ENCODE measurements at regions not wholly inside any gene's neighbourhood (a gene's known extent, or its start where the extent isn't known, plus 50 kb on each side); places are given as distances from the start of the nearest gene placed in this dataset.
"Not testable (repeated sequence)": the region's sequence is repeated elsewhere in the genome, so short reads cannot be mapped to it uniquely, and the experiment has no call there.

DNA sequence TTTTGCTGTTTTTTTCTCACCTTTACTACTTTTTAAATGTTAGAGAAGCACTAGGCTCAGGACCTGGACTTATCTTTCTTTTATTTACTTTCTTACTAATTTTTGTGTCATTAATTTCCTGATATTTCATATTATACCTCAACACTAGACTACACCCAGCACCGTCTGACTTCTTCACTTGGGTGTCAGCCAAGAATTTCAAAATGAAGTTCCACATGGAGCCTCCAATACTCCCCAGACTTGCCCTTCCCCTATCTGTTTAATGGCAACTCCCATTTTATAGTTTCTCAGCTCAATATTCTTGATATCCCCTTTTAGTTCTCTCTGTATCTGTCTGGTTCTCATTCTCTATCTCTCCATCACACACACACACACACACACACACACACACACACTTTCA, 139.3 kb downstream of the USP22 start:
- H3K9me3 ChIP-seq (ENCODE audit: insufficient read depth, low read depth, low read length); H3K36me3 ChIP-seq (ENCODE audit: insufficient read depth, low read depth, low read length); H3K4me1 ChIP-seq (ENCODE audit: insufficient read depth, low read length); H3K9ac ChIP-seq (ENCODE audit: low read depth, low read length); H3K27ac ChIP-seq (ENCODE audit: low read length); H3K27me3 ChIP-seq (ENCODE audit: insufficient read depth, low read length); H3K4me3 ChIP-seq (ENCODE audit: low read length): not testable (repeated sequence)

DNA sequence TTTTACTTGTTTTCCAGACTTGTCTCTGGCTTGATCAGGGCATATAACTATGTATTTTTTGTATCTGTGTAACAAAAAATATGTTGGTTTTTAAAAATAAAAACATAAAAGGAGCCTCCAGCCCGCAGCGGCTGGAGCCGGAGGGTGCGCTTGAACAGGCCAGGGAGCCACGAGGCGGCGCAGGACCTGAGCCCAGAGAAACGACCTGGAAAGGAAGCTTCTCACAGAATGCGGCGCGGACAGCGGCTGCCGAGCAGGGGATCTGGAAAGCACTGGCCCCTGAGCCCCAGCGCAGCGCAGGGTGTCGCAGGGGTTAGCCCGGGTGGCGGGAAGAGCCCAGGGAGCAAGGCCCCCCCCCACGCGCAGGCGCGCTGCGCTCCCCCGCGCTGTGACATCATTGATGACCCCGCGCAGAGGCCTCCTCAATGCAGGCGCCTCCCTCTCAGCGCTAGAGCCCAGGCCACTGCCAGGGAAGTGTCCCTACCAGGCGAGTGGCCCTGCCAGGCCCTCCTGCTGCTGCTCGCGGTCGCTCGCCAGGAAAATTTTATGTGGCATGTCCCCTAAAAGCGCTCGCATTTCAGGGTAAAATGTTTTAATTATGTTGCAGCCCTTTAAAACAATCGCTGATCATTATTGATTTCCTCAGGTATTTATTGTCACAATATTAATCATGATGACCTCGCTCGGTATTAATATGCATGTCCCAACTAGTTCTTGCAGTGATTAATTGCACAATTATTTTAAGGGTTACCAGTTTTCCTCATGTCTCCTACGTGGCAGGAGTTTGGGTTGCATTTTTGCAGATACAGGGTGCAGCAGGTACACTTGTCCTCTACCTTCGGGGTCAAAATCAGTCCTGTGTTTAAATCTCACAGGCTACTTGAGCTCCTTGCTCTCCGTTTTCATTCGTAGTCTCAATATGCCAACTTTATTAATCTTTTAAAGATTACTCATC, 134.2 kb downstream of the USP22 start:
- no peak overlapping the region for H3K27ac ChIP-seq (ENCODE audit: low read length)
- peak overlapping the region; percentile 59; the same call in 1 of the 2 replicates for H3K9ac ChIP-seq (ENCODE audit: low read depth, low read length)

DNA sequence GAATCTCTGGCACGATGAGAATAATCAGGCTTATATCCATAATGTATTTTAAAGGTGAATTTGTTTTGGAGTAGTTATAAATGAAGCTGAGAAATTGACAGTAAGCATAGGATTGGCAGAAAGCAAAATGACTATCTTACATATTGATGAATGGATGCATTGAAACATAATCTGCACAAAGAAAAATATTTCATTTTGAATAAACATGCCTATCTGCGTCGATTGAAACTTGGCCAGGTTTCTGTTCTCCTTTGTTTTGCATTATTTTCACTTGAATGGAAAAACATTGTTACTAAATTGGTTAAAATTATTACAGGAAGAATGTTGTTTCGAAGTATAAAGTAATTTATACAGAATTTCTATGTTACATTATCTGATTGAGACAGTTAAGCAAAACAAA, 128.2 kb downstream of the USP22 start:
- no peaks in the 10 kb centered on the region for H3K9me3 ChIP-seq (ENCODE audit: insufficient read depth, low read depth, low read length)
- no peak overlapping the region for H3K9ac ChIP-seq (ENCODE audit: low read depth, low read length)
- no peak overlapping the region for H3K27ac ChIP-seq (ENCODE audit: low read length)
- no peak overlapping the region for H3K4me3 ChIP-seq (ENCODE audit: low read length)
- no peaks in the 10 kb centered on the region for H3K4me1 ChIP-seq (ENCODE audit: insufficient read depth, low read length)
- H3K27me3 ChIP-seq (ENCODE audit: insufficient read depth, low read length) = no peaks in the 10 kb centered on the region
- no peaks in the 10 kb centered on the region for H3K36me3 ChIP-seq (ENCODE audit: insufficient read depth, low read depth, low read length)

More for the DNA sequence above, 134.2 kb downstream of the USP22 start:
- Histone ChIP-seq H3K9me3 (ENCODE audit: insufficient read depth, low read depth, low read length) (no peaks in the 10 kb centered on the region), H3K36me3 (ENCODE audit: insufficient read depth, low read depth, low read length) (no peaks in the 10 kb centered on the region), H3K4me1 (ENCODE audit: insufficient read depth, low read length) (peaks cover 5% of the 10 kb centered on the region; the same call in 1 of the 2 replicates), H3K27me3 (ENCODE audit: insufficient read depth, low read length) (no peaks in the 10 kb centered on the region), H3K4me3 (ENCODE audit: low read length) (peak overlapping the region; percentile 55)

DNA sequence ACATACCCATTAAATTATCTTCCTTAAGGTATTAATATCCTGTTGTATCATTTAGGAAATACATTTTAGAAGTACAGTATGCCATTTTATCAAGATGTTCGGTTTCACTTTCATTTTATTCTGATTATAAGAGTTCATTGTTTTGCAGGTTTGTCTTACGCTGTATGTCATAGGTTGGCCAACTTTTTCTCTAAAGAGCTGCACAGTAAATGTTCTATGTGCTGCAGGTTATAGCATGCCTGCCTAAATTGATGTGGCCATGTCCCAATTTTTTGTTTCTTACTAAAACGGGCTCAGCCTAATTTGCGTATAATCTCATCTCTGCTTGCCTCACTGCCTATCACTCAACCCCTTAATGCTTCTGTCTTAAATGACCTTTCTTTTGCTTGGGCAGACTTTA, 126.4 kb downstream of the USP22 start:
- Histone ChIP-seq H3K4me3 (ENCODE audit: low read length) (no peak overlapping the region), H3K9me3 (ENCODE audit: insufficient read depth, low read depth, low read length) (no peaks in the 10 kb centered on the region), H3K27ac (ENCODE audit: low read length) (no peak overlapping the region)

DNA sequence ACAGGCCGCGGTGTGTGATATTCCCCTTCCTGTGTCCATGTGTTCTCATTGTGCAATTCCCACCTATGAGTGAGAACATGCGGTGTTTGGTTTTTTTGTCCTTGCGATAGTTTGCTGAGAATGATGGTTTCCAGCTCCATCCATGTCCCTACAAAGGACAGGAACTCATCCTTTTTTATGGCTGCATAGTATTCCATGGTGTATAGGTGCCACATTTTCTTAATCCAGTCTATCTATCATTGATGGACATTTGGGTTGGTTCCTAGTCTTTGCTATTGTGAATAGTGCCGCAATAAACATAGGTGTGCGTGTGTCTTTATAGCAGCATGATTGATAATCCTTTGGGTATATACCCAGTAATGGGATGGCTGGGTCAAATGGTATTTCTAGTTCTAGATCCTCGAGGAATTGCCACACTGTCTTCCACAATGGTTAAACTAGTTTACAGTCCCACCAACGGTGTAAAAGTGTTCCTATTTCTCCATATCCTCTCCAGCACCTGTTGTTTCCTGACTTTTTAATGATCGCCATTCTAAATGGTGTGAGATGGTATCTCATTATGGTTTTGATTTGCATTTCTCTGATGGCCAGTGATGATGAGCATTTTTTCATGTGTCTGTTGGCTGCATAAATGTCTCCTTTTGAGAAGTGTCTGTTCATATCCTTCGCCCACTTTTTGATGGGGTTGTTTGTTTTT, 125.1 kb downstream of the USP22 start:
- not testable (repeated sequence) for H3K36me3 ChIP-seq (ENCODE audit: insufficient read depth, low read depth, low read length); H3K27ac ChIP-seq (ENCODE audit: low read length); H3K9me3 ChIP-seq (ENCODE audit: insufficient read depth, low read depth, low read length)

More for the DNA sequence above, 126.4 kb downstream of the USP22 start:
- H3K27me3 ChIP-seq (ENCODE audit: insufficient read depth, low read length) = no peaks in the 10 kb centered on the region
- no peaks in the 10 kb centered on the region for H3K4me1 ChIP-seq (ENCODE audit: insufficient read depth, low read length)
- no peaks in the 10 kb centered on the region for H3K36me3 ChIP-seq (ENCODE audit: insufficient read depth, low read depth, low read length)
- H3K9ac ChIP-seq (ENCODE audit: low read depth, low read length) = no peak overlapping the region

DNA sequence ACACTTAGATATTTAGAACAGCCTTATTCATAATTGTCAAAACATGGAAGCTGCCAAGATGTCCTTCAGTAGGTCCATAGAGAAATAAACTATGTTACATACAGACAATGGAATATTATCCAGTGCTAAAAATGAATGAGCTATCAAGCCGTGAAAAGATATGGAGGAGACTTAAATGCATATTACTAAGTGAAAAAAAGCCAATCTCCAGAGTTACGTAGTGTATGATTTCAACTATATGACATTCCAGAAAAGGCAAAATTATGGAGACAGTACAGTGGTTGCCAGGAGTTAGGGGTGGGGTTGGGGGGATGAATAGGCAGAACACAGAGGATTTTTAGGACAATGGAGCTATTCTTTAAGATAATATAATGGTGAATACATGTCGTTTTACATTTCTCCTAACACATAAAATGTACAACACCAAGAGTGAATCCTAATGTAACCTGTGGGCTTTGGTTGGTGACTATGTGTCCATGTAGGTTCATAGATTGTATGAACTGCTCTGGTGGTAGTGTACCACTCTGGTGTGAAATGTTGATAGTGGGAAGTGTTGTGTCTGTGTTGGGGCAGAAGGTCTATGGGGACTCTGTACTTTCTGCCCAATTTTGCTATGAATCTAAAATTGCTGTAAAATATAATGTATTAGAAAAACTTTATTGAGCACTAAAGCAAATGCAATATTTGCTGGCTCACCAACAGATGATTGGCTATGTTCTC, 122.6 kb downstream of the USP22 start:
- no peaks in the 10 kb centered on the region for H3K9me3 ChIP-seq (ENCODE audit: insufficient read depth, low read depth, low read length)
- H3K27me3 ChIP-seq (ENCODE audit: insufficient read depth, low read length) = no peaks in the 10 kb centered on the region
- H3K27ac ChIP-seq (ENCODE audit: low read length) = no peak overlapping the region
- no peak overlapping the region for H3K9ac ChIP-seq (ENCODE audit: low read depth, low read length)
- no peaks in the 10 kb centered on the region for H3K4me1 ChIP-seq (ENCODE audit: insufficient read depth, low read length)
- no peak overlapping the region for H3K4me3 ChIP-seq (ENCODE audit: low read length)
- H3K36me3 ChIP-seq (ENCODE audit: insufficient read depth, low read depth, low read length) = no peaks in the 10 kb centered on the region

More for the DNA sequence above, 125.1 kb downstream of the USP22 start:
- H3K27me3 ChIP-seq (ENCODE audit: insufficient read depth, low read length); H3K4me1 ChIP-seq (ENCODE audit: insufficient read depth, low read length); H3K4me3 ChIP-seq (ENCODE audit: low read length); H3K9ac ChIP-seq (ENCODE audit: low read depth, low read length): not testable (repeated sequence)

DNA sequence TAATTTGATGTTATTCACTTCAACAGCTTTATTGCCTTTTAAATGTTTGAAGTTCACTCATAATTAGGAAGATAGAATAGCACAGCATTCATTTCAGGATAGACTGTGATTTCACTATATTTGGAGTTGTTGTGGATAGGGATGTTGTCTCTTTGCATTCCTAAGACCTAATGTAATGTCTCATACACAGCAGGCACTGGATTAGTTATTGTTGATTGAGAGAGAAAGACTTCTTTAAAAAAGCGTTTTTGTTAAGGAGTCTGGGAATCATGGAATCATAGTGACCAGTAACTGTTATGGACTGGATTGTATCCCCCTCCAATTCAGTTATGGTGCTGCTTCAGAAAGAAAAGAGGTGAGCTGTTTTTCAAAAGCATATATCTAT, 122.0 kb downstream of the USP22 start:
- Histone ChIP-seq H3K4me3 (ENCODE audit: low read length) (no peak overlapping the region), H3K9ac (ENCODE audit: low read depth, low read length) (no peak overlapping the region), H3K27me3 (ENCODE audit: insufficient read depth, low read length) (no peaks in the 10 kb centered on the region), H3K4me1 (ENCODE audit: insufficient read depth, low read length) (no peaks in the 10 kb centered on the region), H3K9me3 (ENCODE audit: insufficient read depth, low read depth, low read length) (no peaks in the 10 kb centered on the region), H3K36me3 (ENCODE audit: insufficient read depth, low read depth, low read length) (no peaks in the 10 kb centered on the region), H3K27ac (ENCODE audit: low read length) (no peak overlapping the region)

DNA sequence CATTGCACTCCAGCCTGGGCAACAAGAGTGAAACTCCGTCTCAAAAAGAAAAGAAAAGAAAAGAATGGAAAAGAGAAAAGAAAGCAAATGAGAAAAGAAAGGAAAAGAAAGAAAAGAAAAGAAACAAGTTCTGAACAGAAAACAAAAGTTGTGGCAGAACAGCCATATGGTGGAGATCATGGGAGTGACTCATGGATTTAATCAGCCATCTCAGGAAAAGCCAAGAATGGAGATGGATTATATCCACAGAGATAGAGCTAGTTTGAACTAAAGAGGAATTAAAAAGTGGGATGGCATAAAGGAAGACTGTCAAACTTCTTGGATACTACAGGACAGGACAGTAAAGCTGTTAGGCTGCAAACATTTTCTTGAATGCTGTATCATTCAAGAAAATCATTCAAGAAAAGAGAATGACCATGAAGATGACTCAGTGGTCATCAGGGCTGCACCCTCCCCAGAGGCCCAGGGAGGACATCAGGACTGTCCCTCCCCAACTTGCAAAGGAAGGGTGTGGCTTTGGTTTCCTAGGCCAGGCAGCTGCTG, 120.6 kb downstream of the USP22 start:
- H3K9ac ChIP-seq (ENCODE audit: low read depth, low read length) = no peak overlapping the region
- H3K9me3 ChIP-seq (ENCODE audit: insufficient read depth, low read depth, low read length) = no peaks in the 10 kb centered on the region
- H3K27ac ChIP-seq (ENCODE audit: low read length) = no peak overlapping the region
- no peaks in the 10 kb centered on the region for H3K4me1 ChIP-seq (ENCODE audit: insufficient read depth, low read length)
- H3K4me3 ChIP-seq (ENCODE audit: low read length) = no peak overlapping the region
- H3K36me3 ChIP-seq (ENCODE audit: insufficient read depth, low read depth, low read length) = no peaks in the 10 kb centered on the region
- no peaks in the 10 kb centered on the region for H3K27me3 ChIP-seq (ENCODE audit: insufficient read depth, low read length)

DNA sequence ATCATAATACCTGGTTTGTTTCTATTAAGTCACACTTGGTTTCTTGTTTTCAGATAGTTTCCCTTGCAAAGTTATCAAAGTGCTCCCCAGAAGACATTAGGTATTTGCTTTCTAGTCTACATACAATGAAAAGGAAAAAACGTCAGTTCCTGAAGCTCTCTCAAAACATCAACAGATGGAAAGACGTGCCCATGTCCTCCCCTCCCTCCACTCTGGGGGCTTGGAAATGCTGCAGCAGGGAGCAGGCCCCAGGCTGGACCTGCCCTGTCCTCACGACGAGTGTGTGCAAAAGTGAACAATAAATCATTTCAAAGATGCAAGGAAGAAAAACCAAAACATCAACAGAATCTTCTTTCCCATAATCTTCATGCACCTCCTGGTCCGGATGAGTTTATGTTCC, 118.5 kb downstream of the USP22 start:
- H3K4me1 ChIP-seq (ENCODE audit: insufficient read depth, low read length) = no peaks in the 10 kb centered on the region

DNA sequence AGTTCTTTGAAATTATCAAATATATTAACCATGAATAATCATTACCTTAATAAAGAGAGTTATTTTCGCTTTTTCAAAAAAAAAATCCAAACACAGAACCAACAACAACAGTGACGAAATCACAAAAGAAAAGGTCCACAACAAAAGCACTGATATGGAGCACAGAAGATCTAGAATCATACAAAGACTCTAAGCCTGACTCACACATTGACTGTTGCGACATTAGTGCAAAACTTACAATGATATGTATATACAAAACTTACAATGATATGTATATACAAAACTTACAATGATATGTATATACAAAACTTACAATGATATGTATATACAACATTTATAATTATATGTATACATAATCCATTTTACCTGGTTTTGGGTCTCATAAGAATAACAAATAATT, 117.7 kb downstream of the USP22 start:
- Histone ChIP-seq H3K9ac (ENCODE audit: low read depth, low read length) (no peak overlapping the region), H3K27ac (ENCODE audit: low read length) (no peak overlapping the region), H3K4me3 (ENCODE audit: low read length) (no peak overlapping the region), H3K36me3 (ENCODE audit: insufficient read depth, low read depth, low read length) (no peaks in the 10 kb centered on the region; the same call in 1 of the 2 replicates), H3K27me3 (ENCODE audit: insufficient read depth, low read length) (no peaks in the 10 kb centered on the region), H3K4me1 (ENCODE audit: insufficient read depth, low read length) (no peaks in the 10 kb centered on the region), H3K9me3 (ENCODE audit: insufficient read depth, low read depth, low read length) (no peaks in the 10 kb centered on the region)

More for the DNA sequence above, 118.5 kb downstream of the USP22 start:
- H3K36me3 ChIP-seq (ENCODE audit: insufficient read depth, low read depth, low read length) = no peaks in the 10 kb centered on the region
- no peak overlapping the region for H3K27ac ChIP-seq (ENCODE audit: low read length)
- no peaks in the 10 kb centered on the region for H3K27me3 ChIP-seq (ENCODE audit: insufficient read depth, low read length)
- H3K9ac ChIP-seq (ENCODE audit: low read depth, low read length) = no peak overlapping the region
- no peak overlapping the region for H3K4me3 ChIP-seq (ENCODE audit: low read length)
- H3K9me3 ChIP-seq (ENCODE audit: insufficient read depth, low read depth, low read length) = no peaks in the 10 kb centered on the region

DNA sequence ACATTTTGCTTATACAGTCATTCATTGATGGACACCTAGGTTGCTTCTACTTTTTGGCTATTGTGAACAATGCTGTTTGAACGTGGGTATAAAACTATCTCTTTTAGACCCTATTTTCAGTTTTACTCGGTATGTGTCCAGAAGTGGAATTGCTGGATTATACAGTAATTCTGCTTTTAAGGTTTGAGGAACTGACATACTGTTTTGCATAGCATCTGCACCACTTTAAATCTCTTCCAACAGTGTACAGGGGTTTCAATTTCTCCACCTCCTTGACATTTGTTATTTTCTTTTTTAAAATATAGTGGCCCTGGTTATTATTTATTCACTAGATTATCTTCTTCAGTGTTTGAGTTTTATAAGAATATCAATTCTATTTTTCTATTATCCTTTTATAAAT, 116.9 kb downstream of the USP22 start:
- no peaks in the 10 kb centered on the region for H3K4me1 ChIP-seq (ENCODE audit: insufficient read depth, low read length)
- H3K9me3 ChIP-seq (ENCODE audit: insufficient read depth, low read depth, low read length) = no peaks in the 10 kb centered on the region
- H3K4me3 ChIP-seq (ENCODE audit: low read length) = no peak overlapping the region
- H3K9ac ChIP-seq (ENCODE audit: low read depth, low read length) = no peak overlapping the region
- no peaks in the 10 kb centered on the region for H3K27me3 ChIP-seq (ENCODE audit: insufficient read depth, low read length)
- H3K27ac ChIP-seq (ENCODE audit: low read length) = no peak overlapping the region
- no peaks in the 10 kb centered on the region; the same call in 1 of the 2 replicates for H3K36me3 ChIP-seq (ENCODE audit: insufficient read depth, low read depth, low read length)
